ENCODE measurements at regions not wholly inside any gene's neighbourhood (a gene's known extent, or its start where the extent isn't known, plus 50 kb on each side); places are given as distances from the start of the nearest gene placed in this dataset.

- TF ChIP-seq REST (IDR thresholded peaks at IDR 0.05; ENCODE audit: borderline replicate concordance) (no peak), REST (CRISPR knock-in tag; IDR thresholded peaks at IDR 0.05; ENCODE audit: low read depth) (no peak), TBP (optimal IDR thresholded peaks at IDR 0.05; ENCODE audit: low read depth, low read length) (no peak), BMI1 (IDR thresholded peaks at IDR 0.05; ENCODE audit: low read length) (no peak), E2F8 (IDR thresholded peaks at IDR 0.05; ENCODE audit: low read depth, partially characterized antibody) (no peak), BCOR (IDR thresholded peaks at IDR 0.05) (no peak), CBX1 (IDR thresholded peaks at IDR 0.05; ENCODE audit: low read depth) (no peak)
Measured at GRCh38 chr4:4794421-4794820, 65.0 kb upstream of the MSX1 start (continued).

All from K562 (cell line).